ENCODE measurements at regions not wholly inside any gene's neighbourhood (a gene's known extent, or its start where the extent isn't known, plus 50 kb on each side); places are given as distances from the start of the nearest gene placed in this dataset.

GRCh38 chr18:11488175-11488574 is 121.2 kb upstream of the SLC35G4 start:
- TF ChIP-seq MEF2D (tag; conservative IDR thresholded peaks at IDR 0.05; ENCODE audit: low read depth) (no peak), ZNF143 (CRISPR knock-in tag; IDR thresholded peaks at IDR 0.05) (no peak), ZBTB8A (IDR thresholded peaks at IDR 0.05; ENCODE audit: partially characterized antibody) (no peak), BHLHE40 (IDR thresholded peaks at IDR 0.05; ENCODE audit: low read length) (no peak), ZNF644 (tag; IDR thresholded peaks at IDR 0.05; ENCODE audit: low read depth) (no peak), POU5F1 (IDR thresholded peaks at IDR 0.05; ENCODE audit: borderline replicate concordance, low read depth, low read length, partially characterized antibody) (no peak), ADNP (tag; IDR thresholded peaks at IDR 0.05) (no peak), POLR2A (conservative IDR thresholded peaks at IDR 0.05) (no peak), CBFB (CRISPR knock-in tag; IDR thresholded peaks at IDR 0.05) (no peak), MAFK (IDR thresholded peaks at IDR 0.05; ENCODE audit: low read length) (no peak), ZNF133 (CRISPR knock-in tag; IDR thresholded peaks at IDR 0.05) (no peak), ATF3 (IDR thresholded peaks at IDR 0.05) (no peak), ATF3 (CRISPR knock-in tag; conservative IDR thresholded peaks at IDR 0.05) (no peak), ZNF197 (CRISPR knock-in tag; IDR thresholded peaks at IDR 0.05; ENCODE audit: low read depth) (no peak), ZBTB40 (IDR thresholded peaks at IDR 0.05) (no peak), ZBTB40 (CRISPR knock-in tag; IDR thresholded peaks at IDR 0.05) (no peak)

Measured in K562 (cell line).